HG02763 (cell line): ENCODE measurements at regions not wholly inside any gene's neighbourhood (a gene's known extent, or its start where the extent isn't known, plus 50 kb on each side); places are given as distances from the start of the nearest gene placed in this dataset.

Experiments
- ATAC-seq: cut with Tn5 transposase; IDR thresholded peaks from one replicate; pipeline ENCODE4 v1.9.1; 2021; ENCODE audit warnings: mild to moderate bottlenecking, moderate library complexity; ENCODE audit not compliant: unreplicated experiment

DNA sequence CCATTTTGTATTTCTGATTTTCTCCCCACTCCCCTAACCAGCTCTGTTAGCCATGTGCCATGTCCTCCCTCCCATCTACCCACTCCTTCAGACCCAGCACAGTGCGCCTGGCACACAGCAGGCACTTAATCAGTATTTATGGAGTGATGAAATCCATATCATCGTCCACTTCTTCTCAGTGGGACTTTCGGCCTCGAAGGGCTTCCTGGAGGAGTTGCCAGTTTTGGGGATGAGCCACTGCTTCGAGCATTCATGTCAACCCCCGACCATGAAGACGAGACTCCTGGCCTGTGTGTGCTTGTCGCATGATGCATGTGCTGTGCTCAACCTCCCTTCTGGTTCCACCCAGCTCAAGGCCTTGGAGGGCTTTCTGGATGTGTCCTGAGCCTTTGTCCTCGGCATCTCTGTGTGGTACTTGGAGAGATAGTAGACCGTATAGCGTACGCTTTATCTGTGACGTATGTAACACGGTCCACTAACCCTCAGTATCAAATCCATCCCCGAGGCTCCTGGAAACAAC lies 119.5 kb upstream of the RTL1 start:
- ATAC-seq: no peak

DNA sequence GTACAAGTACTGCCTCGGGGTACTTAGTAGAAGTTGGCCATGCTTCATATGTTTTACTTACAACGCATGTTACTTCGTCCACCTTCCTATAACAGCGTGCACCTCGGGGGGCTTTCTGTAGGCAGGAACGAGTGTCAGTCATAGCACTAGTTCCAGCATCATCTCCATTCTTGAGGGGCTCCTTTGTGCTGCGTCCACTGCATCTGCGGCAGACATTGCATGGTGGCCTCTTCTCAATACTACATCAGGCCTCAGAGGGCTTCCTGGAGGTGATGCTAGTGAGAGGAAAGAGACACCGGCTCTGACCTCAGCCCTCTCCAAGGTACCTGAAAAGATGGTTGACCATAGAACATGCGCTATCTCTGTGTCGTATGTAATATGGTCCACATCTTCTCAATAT lies 121.2 kb upstream of the RTL1 start:
- ATAC-seq: no peak

DNA sequence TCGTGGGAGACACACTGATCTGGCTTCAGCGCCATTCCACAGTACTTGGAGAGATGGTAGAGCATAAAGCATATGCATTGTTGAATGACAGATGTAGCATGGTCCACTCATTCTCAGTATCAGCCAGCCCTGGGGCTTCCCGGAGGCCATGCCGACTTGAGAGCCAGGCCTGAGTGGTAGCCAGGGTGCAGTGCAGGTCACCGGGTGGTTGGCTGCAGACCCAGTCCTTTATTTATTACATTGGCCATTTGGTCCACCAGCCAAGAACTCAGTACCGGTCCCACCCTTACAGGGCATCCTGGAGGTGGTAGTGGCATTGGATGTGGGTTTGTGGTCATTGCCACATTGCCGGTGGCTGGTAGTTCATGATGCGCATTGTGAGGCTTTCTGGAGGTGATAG lies 121.6 kb upstream of the RTL1 start:
- no peak for ATAC-seq

DNA sequence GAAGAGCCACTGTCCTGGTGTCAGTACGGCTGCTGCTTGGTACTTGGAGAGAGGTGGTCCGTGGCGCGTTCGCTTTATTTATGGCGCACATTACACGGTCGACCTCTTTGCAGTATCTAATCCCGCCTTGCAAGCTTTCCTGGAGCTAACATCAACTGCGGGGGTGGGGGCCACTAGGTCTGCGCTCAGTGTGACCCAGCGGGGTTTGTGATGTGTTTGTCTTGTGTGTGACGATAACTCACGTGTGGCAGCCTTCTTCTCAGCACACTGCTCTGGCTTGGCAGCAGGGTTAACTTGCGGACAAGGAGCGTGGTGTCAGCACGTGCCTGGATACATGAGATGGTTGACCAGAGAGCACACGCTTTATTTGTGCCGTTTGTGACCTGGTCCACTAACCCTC lies 122.2 kb upstream of the RTL1 start:
- no peak for ATAC-seq

DNA sequence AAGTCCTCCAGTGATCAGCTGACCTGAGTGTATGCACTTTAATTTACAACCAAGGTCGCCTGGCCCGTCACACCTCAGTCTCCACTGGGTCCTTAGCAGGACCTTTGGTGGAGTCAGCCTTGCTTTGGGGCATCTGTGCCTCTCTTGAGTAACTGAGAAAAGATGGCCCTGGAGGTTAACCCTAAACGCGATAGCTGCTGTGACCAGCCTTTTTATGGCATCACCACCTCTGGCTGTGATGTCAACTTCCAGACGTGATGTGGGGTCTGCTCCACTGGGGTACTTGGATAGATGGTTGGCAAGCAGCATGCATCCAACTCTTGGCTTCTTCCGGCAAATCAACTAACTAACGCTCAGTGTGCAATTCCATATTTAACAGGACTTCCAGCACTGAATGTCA lies 122.8 kb upstream of the RTL1 start:
- no peak for ATAC-seq

DNA sequence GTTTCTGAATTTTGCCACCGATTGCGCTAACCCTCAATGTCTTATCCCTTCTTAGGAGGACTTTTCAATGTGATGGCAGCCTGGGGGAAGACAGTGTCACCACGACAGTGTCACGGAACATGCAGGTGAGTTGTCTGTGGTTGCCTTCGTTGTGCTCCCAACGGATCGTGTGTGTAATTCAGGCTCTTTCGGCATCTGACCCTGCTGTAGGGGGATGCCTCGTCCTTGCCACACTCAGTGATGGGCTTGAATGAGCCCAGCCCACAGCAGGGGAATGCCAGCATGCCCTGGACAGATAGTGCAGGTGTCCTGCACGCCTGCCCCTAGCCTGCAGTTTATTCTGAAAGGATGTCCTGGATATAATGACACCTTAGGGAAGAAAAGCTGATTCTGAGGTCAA lies 123.8 kb upstream of the RTL1 start:
- no peak for ATAC-seq

DNA sequence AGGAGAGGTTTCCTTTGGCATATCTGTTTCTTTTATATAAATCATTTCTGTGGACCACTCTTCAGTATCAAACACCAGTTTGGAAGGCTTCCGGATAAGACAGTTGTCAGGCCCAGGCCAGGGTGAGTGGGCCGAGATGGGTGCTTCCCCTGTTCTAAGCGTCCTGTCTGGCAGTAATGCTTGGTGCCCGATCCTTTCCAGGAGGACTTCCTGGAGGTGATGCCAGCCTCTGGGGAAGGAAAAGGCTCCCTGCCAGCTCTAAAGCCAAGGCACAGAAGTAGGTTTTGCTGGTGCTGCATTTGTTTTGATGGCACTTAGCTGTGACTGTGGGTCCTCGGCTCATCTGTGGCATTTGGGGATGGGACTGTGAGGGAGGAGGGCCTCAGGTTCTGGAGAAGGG lies 124.4 kb upstream of the RTL1 start:
- no peak for ATAC-seq

DNA sequence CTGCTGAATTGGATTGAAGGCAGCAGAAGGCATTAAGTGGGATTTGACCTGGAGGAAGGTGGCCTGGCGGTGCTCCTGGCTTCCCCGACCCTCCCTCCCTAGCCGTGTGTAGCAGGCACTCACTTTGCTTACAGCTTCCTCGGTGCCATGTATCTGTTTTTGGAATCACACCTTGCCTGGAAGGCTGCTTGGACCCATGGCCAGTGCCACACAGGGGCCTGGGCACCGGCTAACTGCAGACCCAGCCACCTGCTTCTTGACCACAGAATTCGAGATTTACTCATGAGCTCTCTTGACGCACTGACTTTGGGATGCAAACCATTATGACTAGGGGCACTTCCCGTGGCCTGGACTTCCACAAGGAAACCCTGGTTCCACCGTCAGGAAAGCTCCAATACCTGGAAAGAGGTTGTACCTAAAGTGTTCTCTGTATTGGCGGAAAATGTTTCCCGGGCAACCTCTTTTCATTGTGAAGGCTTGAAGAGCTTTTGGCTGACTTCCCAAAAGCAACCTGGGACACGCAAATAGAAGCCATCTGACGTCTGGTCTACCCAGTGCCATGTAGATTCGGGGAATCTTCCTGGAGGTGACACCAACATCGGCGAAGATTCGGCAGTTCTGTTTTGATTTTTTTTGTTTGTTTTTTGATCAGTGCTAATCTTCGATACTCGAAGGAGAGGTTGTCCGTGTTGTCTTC lies 125.6 kb upstream of the RTL1 start:
- ATAC-seq: no peak

DNA sequence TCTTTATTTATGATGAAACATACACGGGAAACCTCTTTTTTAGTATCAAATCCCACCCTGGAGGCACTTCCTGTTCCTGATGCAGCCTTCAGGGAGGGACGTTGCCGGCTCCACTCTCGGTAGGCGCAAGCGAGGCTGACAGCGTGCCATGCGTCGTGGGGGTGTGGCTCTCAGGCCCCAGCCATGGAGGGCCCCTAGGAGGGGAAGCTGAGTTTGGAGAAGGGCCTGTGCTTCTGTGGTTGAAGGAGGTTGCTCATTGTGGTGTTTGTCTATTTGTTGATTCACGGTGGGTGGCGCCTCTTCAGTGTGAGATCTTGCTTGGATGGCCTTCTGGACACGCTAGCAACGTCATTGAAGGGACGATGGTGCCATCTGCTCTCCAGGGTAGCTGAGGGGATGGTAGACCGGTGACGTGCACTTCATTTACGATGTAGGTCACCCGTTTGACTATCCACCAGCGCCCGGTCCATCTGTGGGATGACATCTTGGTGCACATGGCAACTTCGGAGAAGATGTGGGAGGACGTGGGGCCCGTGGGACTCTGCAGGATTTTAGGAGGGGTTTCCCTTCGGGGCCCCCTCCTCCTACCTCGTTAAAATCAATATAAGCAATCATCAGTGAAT lies 126.3 kb upstream of the RTL1 start:
- no peak for ATAC-seq

DNA sequence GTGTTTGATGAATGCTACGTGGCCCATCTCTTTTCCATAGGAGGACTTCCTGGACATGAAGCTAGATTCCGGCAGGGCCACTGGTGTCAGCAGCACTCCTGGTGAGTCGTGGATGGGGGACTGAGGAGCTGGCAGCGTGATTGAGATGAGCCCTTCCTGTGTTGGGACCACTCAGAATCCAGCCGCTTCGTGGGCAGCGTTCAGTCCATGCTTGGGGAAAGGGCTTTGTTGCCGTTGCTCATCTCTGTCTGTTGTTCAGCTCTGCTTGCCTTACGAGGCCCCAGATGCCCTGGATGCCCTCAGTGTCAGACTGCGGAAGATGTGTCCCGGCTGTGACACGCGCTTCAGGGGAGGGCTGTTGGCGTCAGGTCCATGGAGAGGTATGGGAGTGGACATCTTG lies 127.1 kb upstream of the RTL1 start:
- ATAC-seq: no peak

DNA sequence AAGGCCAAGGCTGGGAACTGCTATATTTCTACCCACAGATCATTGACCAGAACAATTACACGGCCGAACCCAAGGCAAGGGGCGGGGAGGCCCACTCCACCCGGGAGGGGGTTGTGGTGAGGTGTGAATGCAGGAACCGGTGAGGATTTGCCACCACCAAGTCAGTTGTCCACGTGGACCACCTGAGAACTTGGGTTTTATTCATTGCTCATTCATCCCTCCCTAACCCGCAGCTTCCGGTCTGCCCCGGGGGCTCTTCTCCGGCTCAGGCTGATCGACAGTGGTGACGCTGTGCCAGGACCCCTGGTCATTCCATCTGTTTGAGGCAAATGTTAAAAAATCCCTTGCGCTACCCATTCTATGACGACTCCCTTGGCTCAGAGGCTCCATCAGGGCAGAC lies 127.7 kb upstream of the RTL1 start:
- ATAC-seq: no peak

DNA sequence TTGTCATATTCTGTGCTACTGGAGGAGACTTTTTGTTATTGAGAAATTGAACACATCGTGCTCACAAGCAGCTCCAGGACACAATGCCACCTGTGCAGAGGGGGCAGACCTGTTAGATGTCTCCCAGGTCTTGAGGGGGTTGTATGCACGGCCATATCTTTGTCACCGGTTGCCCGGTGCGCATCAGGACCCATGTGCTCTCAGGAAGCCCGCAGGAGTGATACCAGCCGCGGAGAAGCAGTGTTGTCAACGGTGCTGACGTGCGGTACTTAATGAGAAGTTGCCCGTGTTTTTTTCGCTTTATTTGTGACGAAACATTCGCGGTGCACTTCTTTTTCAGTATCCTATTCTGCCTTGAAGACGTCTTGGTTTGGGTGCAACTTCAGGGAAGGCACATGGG lies 128.2 kb upstream of the RTL1 start:
- no peak for ATAC-seq

DNA sequence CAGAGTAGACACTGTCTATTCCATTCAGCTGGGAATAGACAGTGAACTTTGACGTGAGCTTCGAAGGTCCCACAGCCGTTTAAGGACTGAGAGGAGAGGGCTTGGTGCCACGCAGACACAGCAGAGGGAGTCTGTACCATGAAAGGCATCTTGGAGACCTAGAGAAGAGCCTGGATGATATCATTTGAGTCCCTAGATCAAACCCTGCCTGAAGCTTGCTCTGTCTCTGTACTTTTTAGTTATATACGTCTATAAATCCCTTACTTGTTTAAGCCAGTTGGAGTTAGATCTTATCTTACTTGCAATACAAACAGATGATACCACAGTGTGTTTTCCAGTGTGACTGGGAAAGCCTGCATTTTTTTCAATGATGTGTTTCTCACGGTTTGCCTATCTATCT lies 128.9 kb upstream of the RTL1 start:
- ATAC-seq: no peak

DNA sequence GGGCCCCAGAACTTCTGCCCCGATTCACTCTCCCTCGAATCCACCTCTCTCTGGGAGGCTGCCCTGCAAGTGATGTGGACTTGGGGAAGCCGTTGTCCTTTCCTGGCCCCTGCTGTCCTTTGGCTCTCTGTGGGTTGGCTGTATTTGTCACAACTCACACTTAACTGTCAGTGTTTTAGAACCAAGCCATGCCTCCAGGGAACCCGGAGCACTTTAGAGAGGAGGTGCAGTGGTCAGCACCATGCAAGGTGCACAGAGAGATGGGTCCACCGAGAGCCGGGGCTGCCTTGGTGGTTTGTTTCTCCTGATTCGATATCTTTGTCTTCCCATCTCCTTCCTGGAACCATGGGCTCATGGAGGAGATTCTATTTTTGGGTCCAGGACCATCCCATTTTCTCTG lies 129.5 kb upstream of the RTL1 start:
- no peak for ATAC-seq

DNA sequence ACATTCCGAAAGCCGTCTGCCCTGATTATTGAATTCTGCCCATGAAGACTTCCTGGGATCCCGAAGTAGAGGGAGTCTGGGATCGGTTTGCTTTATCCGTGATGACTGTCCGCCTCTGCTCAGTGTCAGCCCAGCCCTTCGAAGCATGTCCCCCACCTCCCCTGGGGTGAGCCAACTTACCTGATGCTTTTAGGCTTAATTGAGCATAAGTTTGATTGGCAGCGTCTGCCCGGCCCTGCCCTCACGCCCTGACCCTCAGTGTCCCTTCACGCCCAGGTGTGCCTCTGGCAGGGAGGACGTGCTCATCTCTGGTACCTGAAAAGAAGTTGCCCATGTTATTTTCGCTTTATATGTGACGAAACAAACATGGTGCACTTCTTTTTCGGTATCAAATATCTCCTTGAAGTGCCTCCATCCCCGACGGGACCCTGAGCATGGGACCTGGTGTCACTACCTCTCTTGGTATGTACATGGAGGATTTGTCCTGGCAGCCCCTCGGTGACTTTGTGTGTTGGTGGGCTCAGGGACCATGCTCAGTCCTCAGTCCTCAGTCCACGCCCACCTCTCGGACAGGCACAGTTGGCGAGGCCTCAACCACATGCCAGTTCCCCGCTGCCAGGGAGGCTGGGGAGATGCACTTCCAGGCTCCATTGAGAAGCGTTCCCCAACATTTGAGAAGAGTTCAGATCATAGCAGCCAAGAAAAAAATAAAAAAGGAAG lies 130.1 kb upstream of the RTL1 start:
- ATAC-seq: no peak

DNA sequence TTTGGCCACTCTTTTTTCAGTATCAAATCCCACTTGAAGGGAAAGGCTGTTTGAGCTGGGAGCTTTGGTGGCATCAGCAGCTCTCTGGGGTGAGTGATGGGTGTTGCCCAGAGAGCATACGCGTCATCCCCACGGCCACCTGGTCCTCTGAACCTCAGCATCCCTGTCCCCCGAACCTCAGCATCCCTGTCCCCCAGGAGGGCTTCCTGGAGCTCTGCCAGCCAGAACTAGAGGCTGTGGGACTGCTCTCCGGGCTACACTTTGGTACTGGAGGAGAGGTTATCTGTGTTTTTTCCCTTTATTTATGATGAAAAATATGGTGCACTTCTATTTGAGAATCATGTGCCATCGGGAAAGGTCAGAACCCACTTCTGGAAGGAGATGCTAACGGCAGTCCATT lies 131.5 kb upstream of the RTL1 start:
- no peak for ATAC-seq

DNA sequence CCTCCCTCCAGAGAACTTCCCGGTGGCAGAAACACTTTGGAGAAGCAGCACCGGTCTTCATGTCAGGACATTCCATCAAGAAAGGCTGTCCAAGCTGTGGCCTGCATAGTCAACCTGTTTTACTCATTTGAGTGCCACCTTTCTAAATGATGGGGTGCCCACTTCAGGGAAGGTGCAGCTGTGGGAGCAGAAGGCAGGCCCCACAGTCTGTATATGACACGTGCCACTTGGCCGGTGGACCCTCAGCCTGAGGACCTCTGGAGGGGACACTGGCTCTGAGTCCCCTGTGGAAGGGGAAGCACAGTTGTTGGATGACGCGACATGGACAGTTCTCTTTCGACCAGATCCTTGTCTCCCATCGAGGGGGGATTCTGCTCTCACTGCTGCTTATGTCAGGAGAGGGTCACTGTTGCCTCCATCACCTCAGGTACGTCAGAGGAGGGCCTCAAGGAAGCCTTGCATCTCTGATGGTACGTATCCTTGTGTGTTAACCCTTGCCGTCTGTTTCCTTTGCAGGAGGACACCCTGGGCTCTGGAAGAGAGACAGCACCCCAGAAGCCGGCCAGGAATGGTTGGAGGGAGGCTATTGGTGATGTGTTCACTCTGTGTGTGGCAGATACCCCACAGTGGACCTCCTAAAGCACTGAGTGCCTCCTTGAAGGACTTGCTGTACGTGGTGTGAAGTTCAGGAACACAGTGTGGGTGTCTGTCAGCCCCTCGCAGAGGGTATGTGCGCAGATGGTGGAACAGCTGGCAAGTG lies 132.1 kb upstream of the RTL1 start:
- ATAC-seq: no peak

DNA sequence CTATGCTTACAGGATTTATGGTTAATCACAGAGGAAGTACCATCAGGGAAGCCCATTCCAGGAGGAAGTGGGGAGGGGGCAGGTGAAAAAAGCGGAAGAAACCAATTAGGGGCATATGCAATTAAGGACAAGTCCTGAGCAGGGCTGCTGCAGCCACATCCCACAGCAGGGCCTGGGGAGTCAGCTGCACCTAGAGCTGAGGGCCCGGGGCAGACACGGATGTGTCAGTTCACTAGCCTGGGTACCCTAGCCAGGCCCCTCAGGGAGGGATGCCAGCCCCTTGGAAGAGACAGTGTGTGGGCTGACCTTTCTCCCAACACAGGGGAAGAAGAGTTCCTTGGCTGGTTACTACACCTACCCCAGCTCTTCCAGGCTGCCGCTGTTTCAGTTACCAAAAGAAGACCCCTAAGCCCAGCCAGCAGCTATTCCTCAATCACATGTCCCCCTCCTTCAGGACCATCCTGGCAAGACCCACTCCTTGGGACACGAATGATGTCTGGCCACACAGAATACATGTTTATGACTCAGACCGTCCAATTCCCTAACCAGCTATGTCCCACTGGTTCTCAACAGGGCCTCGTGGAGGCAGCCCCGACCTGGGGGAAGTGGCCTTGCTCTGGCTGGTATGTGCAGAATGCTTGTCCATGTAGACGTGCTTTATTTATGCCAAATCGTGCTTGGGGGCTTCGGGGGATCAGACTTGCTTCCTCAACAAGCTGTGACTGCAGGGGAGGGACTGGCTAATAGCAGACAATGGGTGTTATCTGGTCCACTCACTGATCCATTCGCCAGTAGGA lies 133.7 kb upstream of the RTL1 start:
- ATAC-seq: no peak

DNA sequence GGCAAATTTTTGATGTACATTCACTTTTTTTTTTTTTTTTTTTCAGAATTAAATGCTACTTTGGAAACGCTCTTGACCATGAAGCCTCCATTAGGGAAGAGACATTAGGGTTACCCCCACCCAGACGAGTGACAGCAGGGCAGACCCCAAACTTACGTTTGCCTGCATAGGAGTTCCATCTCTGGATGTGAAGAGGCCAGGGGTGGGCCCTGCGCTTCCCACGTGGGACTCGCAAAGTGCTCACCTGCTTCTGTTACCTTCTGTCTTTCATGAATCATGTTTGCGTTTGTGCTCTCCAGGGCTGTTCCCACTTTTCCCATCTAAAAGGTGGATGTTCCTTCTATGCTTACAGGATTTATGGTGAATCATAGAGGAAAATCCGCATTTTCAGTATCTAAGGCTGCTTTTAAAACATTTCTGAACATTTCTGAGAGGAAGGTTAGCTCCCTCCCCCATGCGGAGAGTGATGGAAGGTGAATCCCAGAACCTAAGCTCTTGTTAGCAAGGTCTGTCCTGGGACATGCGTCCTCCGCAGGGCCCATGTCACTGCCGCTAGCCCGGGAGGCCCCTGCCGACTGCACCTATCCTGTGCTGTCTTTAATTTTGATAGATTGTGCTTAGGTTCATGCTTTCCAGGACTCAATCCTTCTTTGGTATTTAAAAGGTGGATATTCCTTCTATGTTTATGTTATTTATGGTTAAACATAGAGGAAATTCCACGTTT lies 135.7 kb upstream of the RTL1 start:
- ATAC-seq: no peak

DNA sequence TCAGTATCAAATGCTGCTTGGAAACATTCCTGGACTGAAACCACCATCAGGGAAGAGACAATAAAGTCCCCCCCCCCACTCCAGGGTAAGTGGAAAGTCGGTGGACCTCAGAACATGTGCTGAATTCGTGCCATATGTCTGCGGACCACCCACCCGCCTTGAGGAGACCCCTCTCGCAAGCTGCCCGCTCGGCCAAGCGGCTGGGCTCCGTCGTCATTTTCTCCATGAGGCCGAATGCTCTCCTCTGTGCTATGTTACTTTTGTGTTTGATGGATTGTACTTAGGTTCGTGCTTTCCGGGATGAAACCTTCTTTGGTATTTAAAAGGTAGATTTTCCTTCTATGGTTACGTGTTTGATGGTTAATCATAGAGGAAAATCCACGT lies 136.2 kb upstream of the RTL1 start:
- ATAC-seq: no peak
